Neural cell (in vitro differentiated cells): ENCODE measurements at regions not wholly inside any gene's neighbourhood (a gene's known extent, or its start where the extent isn't known, plus 50 kb on each side); places are given as distances from the start of the nearest gene placed in this dataset.

Experiments
- H2AFZ ChIP-seq: fragments of 200-600, 300-800 bp; sonication (generic), shearing (Covaris generic); 2 replicates; pipeline ENCODE4 v1.6.0; 2014; ENCODE audit warnings: low read depth, mild to moderate bottlenecking, antibody characterized with exemption, low read length, moderate library complexity
- H3F3A ChIP-seq: fragments of 200-600 bp; shearing (Covaris generic); 2 replicates; pipeline ENCODE4 v1.6.1; 2016; ENCODE audit warnings: mild to moderate bottlenecking, moderate library complexity, mixed read lengths, antibody characterized with exemption, low read length; ENCODE audit not compliant: insufficient read depth, poor library complexity, severe bottlenecking
- H3K27ac ChIP-seq: fragments of 200-600, 300-800 bp; sonication (generic), shearing (Covaris generic); 2 replicates; pipeline ENCODE4 v1.5.1; 2014; ENCODE audit warnings: mild to moderate bottlenecking, low read length, moderate library complexity
- H3K27me3 ChIP-seq: fragments of 300-800, 200-600 bp; sonication (generic), shearing (Covaris generic); 2 replicates; pipeline ENCODE4 v1.6.0; 2014; ENCODE audit warnings: mild to moderate bottlenecking, low read depth, low read length, moderate library complexity; ENCODE audit not compliant: insufficient read depth
- H3K36me3 ChIP-seq: fragments of 300-800, 200-600 bp; sonication (generic), shearing (Covaris generic); 2 replicates; pipeline ENCODE4 v1.5.1; 2014; ENCODE audit warnings: mild to moderate bottlenecking, antibody characterized with exemption, low read length, moderate library complexity; ENCODE audit not compliant: insufficient read depth
- H3K4me2 ChIP-seq: fragments of 300-800, 200-600 bp; sonication (generic), shearing (Covaris generic); 2 replicates; pipeline ENCODE4 v1.6.0; 2014; ENCODE audit warnings: mild to moderate bottlenecking, low read length
- H3K4me3 ChIP-seq: fragments of 300-800, 200-600 bp; sonication (generic), shearing (Covaris generic); 2 replicates; pipeline ENCODE4 v1.5.1; 2014; ENCODE audit warnings: mild to moderate bottlenecking, low read length, moderate library complexity
- H3K79me2 ChIP-seq: fragments of 200-600 bp; shearing (Covaris generic); replicated peaks from 2 replicates; pipeline ENCODE4 v1.6.0; 2014; ENCODE audit warnings: mild to moderate bottlenecking, low read length, moderate library complexity; ENCODE audit not compliant: insufficient read depth
- H3K9ac ChIP-seq: fragments of 300-800, 200-600 bp; sonication (generic), shearing (Covaris generic); 2 replicates; pipeline ENCODE4 v1.6.1; 2016; ENCODE audit warnings: mild to moderate bottlenecking, low read length, mixed read lengths
- H3K9me2 ChIP-seq: fragments of 200-600 bp; shearing (Covaris generic); 2 replicates; pipeline ENCODE4 v1.6.1; 2016; ENCODE audit warnings: mild to moderate bottlenecking, low read length, mixed read lengths; ENCODE audit not compliant: insufficient read depth
- H3K9me3 ChIP-seq: fragments of 200-600, 300-800 bp; sonication (generic), shearing (Covaris generic); 2 replicates; pipeline ENCODE4 v1.6.1; 2016; ENCODE audit warnings: mild to moderate bottlenecking, mixed run types, low read length, moderate library complexity, mixed read lengths
- H4K20me1 ChIP-seq: fragments of 200-600 bp; shearing (Covaris generic); 2 replicates; pipeline ENCODE4 v1.6.1; 2016; ENCODE audit warnings: mild to moderate bottlenecking, mixed run types; ENCODE audit not compliant: insufficient read depth
- CTCF ChIP-seq: fragments of 450-650 bp; IDR thresholded peaks from 2 replicates; pipeline ENCODE4 v1.5.1; 2014; ENCODE audit warnings: antibody characterized with exemption, mild to moderate bottlenecking, moderate library complexity; ENCODE audit not compliant: poor library complexity, severe bottlenecking
- EP300 ChIP-seq: fragments of 450-650 bp; conservative IDR thresholded peaks from 2 replicates; pipeline ENCODE4 v1.6.1; 2014; ENCODE audit warnings: antibody characterized with exemption, mild to moderate bottlenecking, moderate library complexity; ENCODE audit not compliant: poor library complexity, severe bottlenecking
- EZH2 ChIP-seq: fragments of 200-600, 300-800 bp; shearing (Covaris generic), sonication (generic); IDR thresholded peaks from 2 replicates; pipeline ENCODE4 v1.6.1; 2014; ENCODE audit warnings: antibody characterized with exemption, low read length, borderline replicate concordance, mild to moderate bottlenecking; ENCODE audit not compliant: insufficient read depth, poor library complexity, severe bottlenecking
- MXI1 ChIP-seq: fragments of 450-650 bp; conservative IDR thresholded peaks from 2 replicates; pipeline ENCODE4 v1.6.1; 2014; ENCODE audit warnings: antibody characterized with exemption, mild to moderate bottlenecking; ENCODE audit not compliant: poor library complexity, severe bottlenecking
- POLR2AphosphoS5 ChIP-seq: IDR thresholded peaks from 2 replicates; pipeline ENCODE4 v1.6.1; 2012
- RAD21 ChIP-seq: fragments of 450-650 bp; conservative IDR thresholded peaks from 2 replicates; pipeline ENCODE4 v1.6.1; 2014; ENCODE audit warnings: antibody characterized with exemption, mild to moderate bottlenecking, moderate library complexity
- SMC3 ChIP-seq: fragments of 450-650 bp; conservative IDR thresholded peaks from 2 replicates; pipeline ENCODE4 v1.6.1; 2014; ENCODE audit warnings: antibody characterized with exemption, mild to moderate bottlenecking, moderate library complexity; ENCODE audit not compliant: poor library complexity
- TAF1 ChIP-seq: IDR thresholded peaks from 2 replicates; pipeline ENCODE4 v1.6.1; 2012; ENCODE audit warnings: low read depth
- TF ChIP-seq, protein P1 (sequence below): IDR thresholded peaks from 2 replicates; pipeline ENCODE4 v1.6.1; 2012; ENCODE audit warnings: borderline replicate concordance

GRCh38 chr11:80362563-80363340, 921.9 kb upstream of the TENM4 start:
- H3K9me3 ChIP-seq, result no peaks in the 10 kb centered on the region
- no peaks in the 10 kb centered on the region for H3K27me3 ChIP-seq
- H3K9me2 ChIP-seq, result no peaks in the 10 kb centered on the region
- H3K4me3 ChIP-seq, result no peak overlapping the region
- no peaks in the 10 kb centered on the region for H4K20me1 ChIP-seq
- H3K36me3 ChIP-seq, result no peaks in the 10 kb centered on the region
- H3K79me2 ChIP-seq, result no peaks in the 10 kb centered on the region
- H3K9ac ChIP-seq, result no peak overlapping the region
- no peak for TF ChIP-seq TAF1
- no peak for TF ChIP-seq SMC3
- TF ChIP-seq RAD21, result no peak
- no peak for TF ChIP-seq CTCF
- no peak for TF ChIP-seq EZH2
- no peak for TF ChIP-seq EP300
- no peak for TF ChIP-seq MXI1
- TF ChIP-seq POLR2AphosphoS5, result no peak
- TF ChIP-seq, protein P1, sequence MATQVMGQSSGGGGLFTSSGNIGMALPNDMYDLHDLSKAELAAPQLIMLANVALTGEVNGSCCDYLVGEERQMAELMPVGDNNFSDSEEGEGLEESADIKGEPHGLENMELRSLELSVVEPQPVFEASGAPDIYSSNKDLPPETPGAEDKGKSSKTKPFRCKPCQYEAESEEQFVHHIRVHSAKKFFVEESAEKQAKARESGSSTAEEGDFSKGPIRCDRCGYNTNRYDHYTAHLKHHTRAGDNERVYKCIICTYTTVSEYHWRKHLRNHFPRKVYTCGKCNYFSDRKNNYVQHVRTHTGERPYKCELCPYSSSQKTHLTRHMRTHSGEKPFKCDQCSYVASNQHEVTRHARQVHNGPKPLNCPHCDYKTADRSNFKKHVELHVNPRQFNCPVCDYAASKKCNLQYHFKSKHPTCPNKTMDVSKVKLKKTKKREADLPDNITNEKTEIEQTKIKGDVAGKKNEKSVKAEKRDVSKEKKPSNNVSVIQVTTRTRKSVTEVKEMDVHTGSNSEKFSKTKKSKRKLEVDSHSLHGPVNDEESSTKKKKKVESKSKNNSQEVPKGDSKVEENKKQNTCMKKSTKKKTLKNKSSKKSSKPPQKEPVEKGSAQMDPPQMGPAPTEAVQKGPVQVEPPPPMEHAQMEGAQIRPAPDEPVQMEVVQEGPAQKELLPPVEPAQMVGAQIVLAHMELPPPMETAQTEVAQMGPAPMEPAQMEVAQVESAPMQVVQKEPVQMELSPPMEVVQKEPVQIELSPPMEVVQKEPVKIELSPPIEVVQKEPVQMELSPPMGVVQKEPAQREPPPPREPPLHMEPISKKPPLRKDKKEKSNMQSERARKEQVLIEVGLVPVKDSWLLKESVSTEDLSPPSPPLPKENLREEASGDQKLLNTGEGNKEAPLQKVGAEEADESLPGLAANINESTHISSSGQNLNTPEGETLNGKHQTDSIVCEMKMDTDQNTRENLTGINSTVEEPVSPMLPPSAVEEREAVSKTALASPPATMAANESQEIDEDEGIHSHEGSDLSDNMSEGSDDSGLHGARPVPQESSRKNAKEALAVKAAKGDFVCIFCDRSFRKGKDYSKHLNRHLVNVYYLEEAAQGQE, result no peak
- no peak overlapping the region for H3K27ac ChIP-seq
- H2AFZ ChIP-seq, result no peak overlapping the region
- no peaks in the 10 kb centered on the region for H3F3A ChIP-seq
- no peak overlapping the region for H3K4me2 ChIP-seq

DNA sequence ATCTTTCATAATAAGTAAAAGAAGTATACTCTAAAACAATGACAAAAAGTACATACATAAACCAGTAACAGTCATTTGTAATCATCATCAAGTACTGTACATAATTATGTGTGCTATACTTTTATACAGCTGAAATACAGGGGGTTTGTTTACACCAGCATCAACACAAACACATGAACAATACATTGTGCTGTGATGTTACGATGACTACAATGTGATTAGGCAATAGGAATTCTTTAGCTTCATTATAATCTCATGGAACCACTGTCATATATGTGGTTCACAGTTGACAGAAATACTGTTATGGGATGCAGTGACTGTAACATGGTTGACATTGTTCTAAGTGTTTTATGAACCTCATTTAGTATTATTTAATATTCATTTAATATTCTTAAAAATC, 914.4 kb upstream of the TENM4 start:
- H2AFZ ChIP-seq, result no peak overlapping the region
- no peaks in the 10 kb centered on the region for H3K36me3 ChIP-seq
- H3F3A ChIP-seq, result no peaks in the 10 kb centered on the region
- H3K4me2 ChIP-seq, result no peak overlapping the region
- no peaks in the 10 kb centered on the region for H3K9me2 ChIP-seq
- no peaks in the 10 kb centered on the region for H3K9me3 ChIP-seq
- H3K27me3 ChIP-seq, result no peaks in the 10 kb centered on the region
- H3K4me3 ChIP-seq, result no peak overlapping the region
- H3K9ac ChIP-seq, result no peak overlapping the region
- no peaks in the 10 kb centered on the region for H4K20me1 ChIP-seq
- H3K27ac ChIP-seq, result no peak overlapping the region
- no peaks in the 10 kb centered on the region for H3K79me2 ChIP-seq
- TF ChIP-seq CTCF, result no peak
- no peak for TF ChIP-seq EP300
- no peak for TF ChIP-seq RAD21
- no peak for TF ChIP-seq MXI1
- TF ChIP-seq TAF1, result no peak
- no peak for TF ChIP-seq EZH2
- TF ChIP-seq POLR2AphosphoS5, result no peak
- TF ChIP-seq, protein P1, result no peak
- TF ChIP-seq SMC3, result no peak
